NCI-H526 treated with DMSO at 0.1 percent for 48 hours (cell line): ENCODE measurements at regions not wholly inside any gene's neighbourhood (a gene's known extent, or its start where the extent isn't known, plus 50 kb on each side); places are given as distances from the start of the nearest gene placed in this dataset.
"Not testable (repeated sequence)": the region's sequence is repeated elsewhere in the genome, so short reads cannot be mapped to it uniquely, and the experiment has no call there.

Experiments
- DNase-seq: peaks from one replicate; lab custom pipeline; 2025; lab: John Stamatoyannopoulos, UW

- DNase-seq: peak; percentile 50
Observed at GRCh38 chr12:75943730-75944096, 87.9 kb downstream of the PHLDA1 start.

- not testable (repeated sequence) for DNase-seq
Observed at GRCh38 chr12:75941661-75942060, 89.9 kb downstream of the PHLDA1 start.

GRCh38 chr12:75939016-75939642, 92.4 kb downstream of the PHLDA1 start:
- DNase-seq: no peak

GRCh38 chr12:75938189-75938588, 93.4 kb downstream of the PHLDA1 start:
- DNase-seq: no peak

- no peak for DNase-seq
Observed at GRCh38 chr12:75937486-75937885, 94.1 kb downstream of the PHLDA1 start.

GRCh38 chr12:75936515-75937440, 94.8 kb downstream of the PHLDA1 start:
- no peak for DNase-seq

GRCh38 chr12:75935539-75936242, 95.9 kb downstream of the PHLDA1 start:
- DNase-seq: no peak

GRCh38 chr12:75933101-75933500, 98.5 kb downstream of the PHLDA1 start:
- no peak for DNase-seq

GRCh38 chr12:75932241-75932640, 99.3 kb downstream of the PHLDA1 start:
- DNase-seq: no peak

- no peak for DNase-seq
Observed at GRCh38 chr12:75923964-75924666, 107.5 kb downstream of the PHLDA1 start.

- no peak for DNase-seq
Observed at GRCh38 chr12:75922944-75923642, 108.5 kb downstream of the PHLDA1 start.

GRCh38 chr12:75921622-75922289, 109.8 kb downstream of the PHLDA1 start:
- DNase-seq: no peak

GRCh38 chr12:75917715-75918114, 113.9 kb downstream of the PHLDA1 start:
- no peak for DNase-seq

GRCh38 chr12:75917083-75917482, 114.5 kb downstream of the PHLDA1 start:
- DNase-seq: no peak

- no peak for DNase-seq
Observed at GRCh38 chr12:75913502-75914351, 117.8 kb downstream of the PHLDA1 start.

GRCh38 chr12:75909714-75910656, 121.6 kb downstream of the PHLDA1 start:
- DNase-seq: no peak

- DNase-seq: no peak
Observed at GRCh38 chr12:75908961-75909605, 122.5 kb downstream of the PHLDA1 start.

GRCh38 chr12:75905922-75906321, 125.7 kb downstream of the PHLDA1 start:
- DNase-seq: no peak
